Lung (tissue), 11 donors: ENCODE measurements at regions not wholly inside any gene's neighbourhood (a gene's known extent, or its start where the extent isn't known, plus 50 kb on each side); places are given as distances from the start of the nearest gene placed in this dataset.

Experiments used
- ATAC-seq: fragments of 200-7000 bp; cut with Tn5 transposase; one replicate; pipeline ENCODE4 v1.9.1; 2020; ENCODE audit warnings: moderate number of reproducible peaks; ENCODE audit not compliant: insufficient read depth, low FRiP score
- DNase-seq, 3 donors: peaks; one replicate each; pipeline ENCODE4 v3.0.0-alpha.2; 2013 to 2017
- H3K27ac ChIP-seq, 2 donors: one replicate each; pipeline ENCODE4 v1.5.1; 2013; ENCODE audit warnings: mild to moderate bottlenecking in 2 of 2, moderate library complexity in 2 of 2, control low read depth in 1 of 2, inconsistent platforms in 1 of 2, low read depth in 1 of 2, low read length in 1 of 2
- H3K27me3 ChIP-seq, 3 donors: one replicate each; pipeline ENCODE4 v1.5.1; 2013; ENCODE audit warnings: low read length in 2 of 3; ENCODE audit not compliant: control insufficient read depth in 3 of 3, insufficient read depth in 3 of 3
- H3K36me3 ChIP-seq, 4 donors: one replicate each; pipeline ENCODE4 v1.5.1; 2013; ENCODE audit warnings: low read length in 4 of 4, mild to moderate bottlenecking in 1 of 4, moderate library complexity in 1 of 4; ENCODE audit not compliant: control insufficient read depth in 4 of 4, insufficient read depth in 4 of 4
- H3K4me1 ChIP-seq, 5 donors: one replicate each; pipeline ENCODE4 v1.5.1; 2013; ENCODE audit warnings: low read length in 5 of 5, mild to moderate bottlenecking in 2 of 5, moderate library complexity in 1 of 5; ENCODE audit not compliant: control insufficient read depth in 5 of 5, insufficient read depth in 5 of 5
- H3K4me3 ChIP-seq: one replicate; pipeline ENCODE4 v1.5.1; 2013; ENCODE audit warnings: mild to moderate bottlenecking, control low read depth, moderate library complexity
- H3K9ac ChIP-seq, 2 donors: one replicate each; pipeline ENCODE4 v1.5.1; 2013; ENCODE audit warnings: low read length in 2 of 2, control low read depth in 1 of 2; ENCODE audit not compliant: insufficient read depth in 1 of 2
- H3K9me3 ChIP-seq, 4 donors: one replicate each; pipeline ENCODE4 v1.5.1; 2013; ENCODE audit warnings: low read length in 3 of 4, mild to moderate bottlenecking in 1 of 4, moderate library complexity in 1 of 4; ENCODE audit not compliant: control insufficient read depth in 4 of 4, insufficient read depth in 3 of 4
- CTCF ChIP-seq: IDR thresholded peaks from 2 replicates; pipeline ENCODE4 v1.5.1; 2012; ENCODE audit warnings: mild to moderate bottlenecking; ENCODE audit errors: control extremely low read depth, extremely low read depth
- WGBS, 2 donors: extraction: QIAGEN DNeasy Blood & Tissue Kit; methylation state at CpG; one replicate each; pipeline ENCODE4 v1.1.7; 2013; 5-methylcytosine and 5-hydroxymethylcytosine counted together
- donor health status: control.
- donor health status: control.
- donor health status: Bipolar disorder and iron deficiency.
- donor health status: healthy.
- donor health status: DM: yes; HTN: yes; CAD: no.

GRCh38 chr14:49451938-49452337 lies 134.2 kb downstream of the RPS29 start:
- H3K9ac ChIP-seq, result no peak overlapping the region
- WGBS, 2 donors, result 84 to 91% methylated on average over 10 of the region's 10 CpGs
- no peaks in the 10 kb centered on the region for H3K27me3 ChIP-seq
- no peaks in the 10 kb centered on the region for H3K36me3 ChIP-seq
- H3K4me1 ChIP-seq, result no peaks in the 10 kb centered on the region
- no peak overlapping the region for H3K27ac ChIP-seq
- DNase-seq (peak in 1 of 3 donors; percentile 15), ATAC-seq (no peak)
- H3K4me3 ChIP-seq, result no peak overlapping the region
- TF ChIP-seq CTCF, result no peak
- peaks cover 0 to 13% (median 8%) of the 10 kb centered on the region in 4 donors for H3K9me3 ChIP-seq

GRCh38 chr14:49449749-49450148 lies 136.4 kb downstream of the RPS29 start:
- Histone ChIP-seq H3K27ac (no peak overlapping the region), H3K9me3 (peaks cover 0 to 13% (median 8%) of the 10 kb centered on the region in 4 donors), H3K4me3 (no peak overlapping the region), H3K4me1 (no peaks in the 10 kb centered on the region), H3K36me3 (no peaks in the 10 kb centered on the region), H3K9ac (no peak overlapping the region), H3K27me3 (no peaks in the 10 kb centered on the region)
- DNase-seq, result no peak
- ATAC-seq, result no peak
- TF ChIP-seq CTCF, result no peak
- 89 to 92% methylated on average over 2 of the region's 2 CpGs for WGBS, 2 donors

GRCh38 chr14:49447540-49448107 lies 138.6 kb downstream of the RPS29 start:
- H3K36me3 ChIP-seq, result no peaks in the 10 kb centered on the region
- WGBS, 2 donors, result 66 to 71% methylated on average over 1 of the region's 1 CpG
- no peaks in the 10 kb centered on the region for H3K4me1 ChIP-seq
- no peak for TF ChIP-seq CTCF
- H3K27me3 ChIP-seq, result no peaks in the 10 kb centered on the region
- no peak overlapping the region for H3K4me3 ChIP-seq
- DNase-seq (no peak), ATAC-seq (no peak)
- no peak overlapping the region for H3K9ac ChIP-seq
- H3K27ac ChIP-seq, result no peak overlapping the region
- H3K9me3 ChIP-seq, result peaks cover 0 to 13% (median 8%) of the 10 kb centered on the region in 4 donors

GRCh38 chr14:49446801-49447200 lies 139.4 kb downstream of the RPS29 start:
- Histone ChIP-seq H3K9ac (no peak overlapping the region), H3K4me1 (no peaks in the 10 kb centered on the region), H3K36me3 (no peaks in the 10 kb centered on the region), H3K4me3 (no peak overlapping the region), H3K27ac (no peak overlapping the region), H3K9me3 (peaks cover 0 to 13% (median 8%) of the 10 kb centered on the region in 4 donors), H3K27me3 (no peaks in the 10 kb centered on the region)
- TF ChIP-seq CTCF, result no peak
- DNase-seq, result no peak
- 73 to 87% methylated on average over 2 of the region's 2 CpGs for WGBS, 2 donors
- no peak for ATAC-seq
